ENCODE measurements at regions not wholly inside any gene's neighbourhood (a gene's known extent, or its start where the extent isn't known, plus 50 kb on each side); places are given as distances from the start of the nearest gene placed in this dataset.

DNA sequence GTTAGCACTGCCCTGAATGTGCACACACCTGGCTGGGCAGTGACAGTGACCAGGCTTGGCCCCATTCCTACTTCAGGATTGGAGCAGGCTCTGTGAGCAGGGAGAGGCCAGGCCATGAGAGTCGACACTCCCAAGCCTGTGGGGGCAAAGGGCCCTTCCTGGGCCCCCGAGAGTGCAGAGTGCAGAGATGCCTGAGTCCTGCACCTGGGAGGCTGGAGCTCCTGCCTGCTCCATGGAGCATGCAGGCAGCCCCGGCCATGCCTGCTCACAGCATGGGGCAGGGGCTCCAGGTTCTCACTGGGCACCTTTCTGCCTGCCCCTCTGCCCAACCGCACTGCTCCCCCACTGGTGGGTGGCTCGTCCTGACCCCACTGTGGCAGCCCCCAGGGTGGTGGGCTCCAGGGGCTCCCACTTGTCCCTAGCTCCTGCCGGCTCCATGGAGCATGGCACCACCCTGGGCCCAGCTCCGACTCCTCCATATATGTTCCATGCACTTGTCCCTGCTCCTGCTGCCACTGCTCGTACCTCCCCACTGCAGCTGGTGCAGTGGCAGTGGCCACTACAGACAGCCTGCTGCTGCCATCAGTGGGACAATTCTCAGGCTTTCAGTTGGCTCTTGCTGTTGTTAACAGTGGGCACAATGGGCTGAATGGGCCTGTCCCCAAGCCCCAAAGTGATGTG lies 282.0 kb downstream of the RPRM start:
- TF ChIP-seq EZH2 (conservative IDR thresholded peaks at IDR 0.05; ENCODE audit: low read depth, low read length) (no peak), ZNF24 (IDR thresholded peaks at IDR 0.05) (no peak), KLF16 (CRISPR knock-in tag; IDR thresholded peaks at IDR 0.05) (no peak), SKI (IDR thresholded peaks at IDR 0.05; ENCODE audit: partially characterized antibody) (no peak)
- TF ChIP-seq, protein P1, sequence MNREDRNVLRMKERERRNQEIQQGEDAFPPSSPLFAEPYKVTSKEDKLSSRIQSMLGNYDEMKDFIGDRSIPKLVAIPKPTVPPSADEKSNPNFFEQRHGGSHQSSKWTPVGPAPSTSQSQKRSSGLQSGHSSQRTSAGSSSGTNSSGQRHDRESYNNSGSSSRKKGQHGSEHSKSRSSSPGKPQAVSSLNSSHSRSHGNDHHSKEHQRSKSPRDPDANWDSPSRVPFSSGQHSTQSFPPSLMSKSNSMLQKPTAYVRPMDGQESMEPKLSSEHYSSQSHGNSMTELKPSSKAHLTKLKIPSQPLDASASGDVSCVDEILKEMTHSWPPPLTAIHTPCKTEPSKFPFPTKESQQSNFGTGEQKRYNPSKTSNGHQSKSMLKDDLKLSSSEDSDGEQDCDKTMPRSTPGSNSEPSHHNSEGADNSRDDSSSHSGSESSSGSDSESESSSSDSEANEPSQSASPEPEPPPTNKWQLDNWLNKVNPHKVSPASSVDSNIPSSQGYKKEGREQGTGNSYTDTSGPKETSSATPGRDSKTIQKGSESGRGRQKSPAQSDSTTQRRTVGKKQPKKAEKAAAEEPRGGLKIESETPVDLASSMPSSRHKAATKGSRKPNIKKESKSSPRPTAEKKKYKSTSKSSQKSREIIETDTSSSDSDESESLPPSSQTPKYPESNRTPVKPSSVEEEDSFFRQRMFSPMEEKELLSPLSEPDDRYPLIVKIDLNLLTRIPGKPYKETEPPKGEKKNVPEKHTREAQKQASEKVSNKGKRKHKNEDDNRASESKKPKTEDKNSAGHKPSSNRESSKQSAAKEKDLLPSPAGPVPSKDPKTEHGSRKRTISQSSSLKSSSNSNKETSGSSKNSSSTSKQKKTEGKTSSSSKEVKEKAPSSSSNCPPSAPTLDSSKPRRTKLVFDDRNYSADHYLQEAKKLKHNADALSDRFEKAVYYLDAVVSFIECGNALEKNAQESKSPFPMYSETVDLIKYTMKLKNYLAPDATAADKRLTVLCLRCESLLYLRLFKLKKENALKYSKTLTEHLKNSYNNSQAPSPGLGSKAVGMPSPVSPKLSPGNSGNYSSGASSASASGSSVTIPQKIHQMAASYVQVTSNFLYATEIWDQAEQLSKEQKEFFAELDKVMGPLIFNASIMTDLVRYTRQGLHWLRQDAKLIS (CRISPR knock-in tag; IDR thresholded peaks at IDR 0.05), result no peak
- TF ChIP-seq, protein P2, sequence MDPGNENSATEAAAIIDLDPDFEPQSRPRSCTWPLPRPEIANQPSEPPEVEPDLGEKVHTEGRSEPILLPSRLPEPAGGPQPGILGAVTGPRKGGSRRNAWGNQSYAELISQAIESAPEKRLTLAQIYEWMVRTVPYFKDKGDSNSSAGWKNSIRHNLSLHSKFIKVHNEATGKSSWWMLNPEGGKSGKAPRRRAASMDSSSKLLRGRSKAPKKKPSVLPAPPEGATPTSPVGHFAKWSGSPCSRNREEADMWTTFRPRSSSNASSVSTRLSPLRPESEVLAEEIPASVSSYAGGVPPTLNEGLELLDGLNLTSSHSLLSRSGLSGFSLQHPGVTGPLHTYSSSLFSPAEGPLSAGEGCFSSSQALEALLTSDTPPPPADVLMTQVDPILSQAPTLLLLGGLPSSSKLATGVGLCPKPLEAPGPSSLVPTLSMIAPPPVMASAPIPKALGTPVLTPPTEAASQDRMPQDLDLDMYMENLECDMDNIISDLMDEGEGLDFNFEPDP (CRISPR knock-in tag; conservative IDR thresholded peaks at IDR 0.05), result no peak

All from HepG2 (cell line).